C4-2B (cell line): ENCODE measurements at regions not wholly inside any gene's neighbourhood (a gene's known extent, or its start where the extent isn't known, plus 50 kb on each side); places are given as distances from the start of the nearest gene placed in this dataset.

Experiments used
- ZFX ChIP-seq: fragments of 450-650 bp; IDR thresholded peaks from 2 replicates; pipeline ENCODE4 v1.6.1; 2017
- TF ChIP-seq, protein P1 (sequence below): fragments of 450-650 bp; conservative IDR thresholded peaks from 2 replicates; pipeline ENCODE4 v1.5.1; 2017; ENCODE audit warnings: mild to moderate bottlenecking

DNA sequence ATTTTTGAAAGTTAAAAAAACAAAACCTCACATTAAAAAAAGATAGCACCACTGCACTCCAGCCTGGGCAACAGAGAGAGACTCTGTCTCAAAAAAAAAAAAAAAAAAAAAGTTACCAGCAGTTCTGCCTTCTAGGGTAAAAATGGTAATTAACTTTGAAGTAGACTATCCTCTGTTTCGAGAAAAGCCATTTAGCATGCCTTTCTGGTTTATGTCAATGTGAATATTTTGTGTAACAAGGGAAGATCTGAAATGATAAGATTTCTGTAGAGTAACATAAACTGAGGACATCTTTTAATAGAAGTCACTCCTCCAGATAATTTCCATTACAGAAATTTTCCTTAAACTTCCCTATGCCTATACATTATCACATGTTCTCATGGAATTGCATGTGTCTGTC lies 203.2 kb upstream of the GAP43 start:
- TF ChIP-seq, protein P1, sequence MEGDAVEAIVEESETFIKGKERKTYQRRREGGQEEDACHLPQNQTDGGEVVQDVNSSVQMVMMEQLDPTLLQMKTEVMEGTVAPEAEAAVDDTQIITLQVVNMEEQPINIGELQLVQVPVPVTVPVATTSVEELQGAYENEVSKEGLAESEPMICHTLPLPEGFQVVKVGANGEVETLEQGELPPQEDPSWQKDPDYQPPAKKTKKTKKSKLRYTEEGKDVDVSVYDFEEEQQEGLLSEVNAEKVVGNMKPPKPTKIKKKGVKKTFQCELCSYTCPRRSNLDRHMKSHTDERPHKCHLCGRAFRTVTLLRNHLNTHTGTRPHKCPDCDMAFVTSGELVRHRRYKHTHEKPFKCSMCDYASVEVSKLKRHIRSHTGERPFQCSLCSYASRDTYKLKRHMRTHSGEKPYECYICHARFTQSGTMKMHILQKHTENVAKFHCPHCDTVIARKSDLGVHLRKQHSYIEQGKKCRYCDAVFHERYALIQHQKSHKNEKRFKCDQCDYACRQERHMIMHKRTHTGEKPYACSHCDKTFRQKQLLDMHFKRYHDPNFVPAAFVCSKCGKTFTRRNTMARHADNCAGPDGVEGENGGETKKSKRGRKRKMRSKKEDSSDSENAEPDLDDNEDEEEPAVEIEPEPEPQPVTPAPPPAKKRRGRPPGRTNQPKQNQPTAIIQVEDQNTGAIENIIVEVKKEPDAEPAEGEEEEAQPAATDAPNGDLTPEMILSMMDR: no peak
- TF ChIP-seq ZFX: no peak
